NCI-H510A treated with DMSO at 0.1 percent for 48 hours (cell line): ENCODE measurements at regions not wholly inside any gene's neighbourhood (a gene's known extent, or its start where the extent isn't known, plus 50 kb on each side); places are given as distances from the start of the nearest gene placed in this dataset.
"Not testable (repeated sequence)": the region's sequence is repeated elsewhere in the genome, so short reads cannot be mapped to it uniquely, and the experiment has no call there.

Experiments used
- DNase-seq: peaks from one replicate; lab custom pipeline; 2025; lab: John Stamatoyannopoulos, UW

DNA sequence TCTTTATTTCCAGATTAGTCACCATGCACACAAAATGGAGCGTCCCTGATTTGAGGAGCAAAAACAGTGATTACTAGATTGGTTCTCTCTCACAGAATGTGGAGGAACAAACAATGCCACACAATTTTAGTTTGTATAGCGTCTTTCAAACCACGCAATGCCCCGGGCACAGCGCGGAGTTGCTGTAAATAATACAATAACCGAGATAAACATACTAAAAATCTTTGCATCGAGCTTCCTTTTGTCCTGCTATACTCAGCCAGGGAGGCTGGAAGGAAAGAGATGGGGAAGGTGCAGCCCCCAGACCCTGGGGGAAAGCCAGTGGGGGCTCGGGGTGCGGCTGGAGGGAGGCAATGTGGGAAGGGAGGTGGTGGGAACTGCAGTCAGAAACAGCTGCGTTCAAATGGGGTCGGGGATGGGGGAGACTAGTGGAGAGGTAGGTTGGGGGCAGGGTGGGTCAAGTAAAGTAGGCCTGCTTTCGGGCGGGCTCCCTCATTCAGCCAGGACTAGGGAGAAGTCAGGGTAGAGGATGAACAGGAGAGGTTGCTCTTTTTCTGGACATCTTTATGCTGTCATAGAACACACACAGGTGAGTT is 366.3 kb downstream of the RPS6KC1 start:
- no peak for DNase-seq

DNA sequence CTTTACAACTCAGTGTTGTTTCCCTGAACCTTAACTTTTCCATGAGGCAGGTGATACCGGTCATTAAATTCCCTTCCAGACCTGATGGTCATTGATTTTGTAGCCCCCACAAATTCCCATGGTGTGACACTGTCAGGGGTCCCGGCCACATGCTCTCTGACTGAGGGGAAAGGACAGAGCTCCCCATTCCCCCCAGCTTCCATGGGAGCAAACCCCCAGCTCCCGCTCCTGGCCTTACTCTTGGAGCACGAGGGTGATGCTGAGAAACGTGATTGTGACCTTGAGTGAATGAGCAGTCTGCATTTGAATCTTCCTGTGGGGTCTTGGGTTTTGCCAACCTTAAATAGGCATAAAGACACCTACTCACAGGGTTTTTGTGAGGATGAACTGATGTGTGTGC is 366.8 kb downstream of the RPS6KC1 start:
- no peak for DNase-seq

- DNase-seq: no peak
Measured at GRCh38 chr1:213418268-213419071, 367.4 kb downstream of the RPS6KC1 start.

DNA sequence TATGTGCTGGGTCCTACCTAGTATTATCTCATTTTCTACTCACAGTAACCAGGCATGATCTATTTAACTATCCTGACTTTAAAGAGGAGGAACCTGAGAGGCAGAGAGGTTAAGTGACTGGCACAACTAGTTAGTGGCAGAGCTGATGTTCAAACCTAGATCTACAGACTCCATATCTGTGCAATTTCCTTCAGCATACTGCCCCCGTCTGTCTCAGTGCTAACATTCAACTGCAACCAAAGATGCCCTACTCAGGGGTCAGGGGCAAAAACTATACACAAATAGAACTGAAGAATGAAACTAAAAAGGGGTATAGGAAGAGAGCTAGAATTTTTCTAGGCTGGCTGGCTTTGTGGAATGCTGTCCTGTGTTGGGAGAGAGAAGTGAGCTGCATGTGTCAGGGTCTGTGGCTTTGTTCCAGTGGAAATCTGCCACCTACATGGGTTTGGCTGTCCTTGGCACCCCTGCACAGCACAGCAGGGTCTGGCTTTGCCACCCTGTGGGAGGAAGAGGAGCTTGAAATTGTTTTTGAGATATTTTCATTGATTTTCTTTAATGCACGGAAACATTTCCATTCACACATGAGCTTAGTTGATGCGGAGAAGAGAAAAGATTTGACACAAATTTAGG is 368.5 kb downstream of the RPS6KC1 start:
- no peak for DNase-seq

DNA sequence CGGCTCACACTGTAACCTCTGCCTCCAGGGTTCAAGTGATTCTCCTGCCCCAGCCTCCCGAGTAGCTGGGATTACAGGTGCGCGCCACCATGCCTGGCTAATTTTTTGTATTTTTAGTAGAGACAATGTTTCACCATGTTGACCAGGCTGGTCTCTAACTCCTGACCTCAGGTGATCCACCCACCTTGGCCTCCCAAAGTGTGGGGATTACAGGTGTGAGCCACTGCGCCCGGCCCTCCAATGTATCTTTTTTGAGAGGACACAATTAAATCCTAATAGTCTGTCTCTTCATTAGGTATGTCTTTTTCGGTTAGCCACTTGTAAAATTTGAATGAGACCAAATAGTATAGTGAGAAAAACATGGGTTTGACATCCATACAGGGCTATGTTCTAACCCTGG is 370.1 kb downstream of the RPS6KC1 start:
- not testable (repeated sequence) for DNase-seq

DNA sequence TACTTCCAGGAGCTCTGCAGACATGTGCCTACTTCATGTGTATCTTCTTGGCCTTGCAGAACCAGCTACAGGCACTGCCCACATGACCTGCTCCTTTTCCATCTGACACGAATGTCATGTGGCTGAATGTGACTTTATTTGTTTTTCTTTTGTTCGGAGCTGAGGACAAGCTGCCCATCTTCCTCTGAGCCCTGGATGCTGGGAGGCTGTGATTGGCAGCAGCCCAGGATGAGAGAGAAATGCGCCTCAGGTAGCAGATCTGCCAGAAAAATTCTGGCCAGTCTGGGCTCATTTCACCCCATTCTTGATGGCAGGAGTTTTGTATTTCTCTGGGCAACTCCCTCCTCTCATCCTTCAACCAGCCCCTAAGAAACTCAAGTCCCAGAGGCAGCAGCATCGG is 372.0 kb downstream of the RPS6KC1 start:
- DNase-seq: peak; percentile 9

DNA sequence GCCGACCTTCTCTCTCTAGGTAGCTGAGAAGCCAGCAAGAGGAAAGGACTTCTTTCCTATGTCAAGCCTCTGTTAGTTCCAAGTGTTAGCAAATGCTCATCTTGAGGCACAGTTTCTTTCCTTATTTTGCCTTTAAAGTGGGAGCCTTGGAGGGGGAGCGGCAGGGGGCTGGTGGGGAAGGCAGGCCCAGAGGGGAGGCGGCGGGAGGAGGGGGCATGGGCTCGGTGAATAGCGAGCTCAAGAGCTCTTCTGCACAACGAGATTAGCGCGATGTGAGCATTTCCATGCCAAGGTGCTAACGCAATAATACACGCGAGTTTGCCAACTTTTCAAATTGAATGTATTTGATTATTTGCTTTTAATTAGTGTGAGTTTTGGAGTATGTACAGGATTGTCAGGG is 372.6 kb downstream of the RPS6KC1 start:
- no peak for DNase-seq

GRCh38 chr1:213425376-213426030 is 374.5 kb downstream of the RPS6KC1 start:
- DNase-seq: peak; percentile 13

- no peak for DNase-seq
Measured at GRCh38 chr1:213429642-213430041, 378.6 kb downstream of the RPS6KC1 start.

DNA sequence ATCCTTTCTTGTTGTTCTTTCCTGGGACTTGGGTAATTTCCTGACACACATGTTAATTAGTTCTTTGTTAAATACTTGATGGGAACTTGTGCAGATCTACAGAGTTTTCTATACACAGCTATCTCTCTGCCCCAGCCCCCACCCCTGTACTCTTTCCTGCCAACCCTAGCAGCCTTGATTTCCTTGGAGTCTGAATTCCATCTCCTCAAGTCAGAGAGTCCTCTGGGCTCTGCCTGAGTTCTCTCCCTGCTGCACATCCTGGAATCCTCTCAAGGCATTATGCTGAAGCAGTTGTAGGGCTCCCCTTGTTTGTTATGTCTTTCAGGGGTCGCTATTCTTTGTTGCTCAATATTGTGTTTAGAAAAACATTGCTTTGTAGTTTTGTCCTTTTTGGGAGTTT is 384.7 kb downstream of the RPS6KC1 start:
- DNase-seq: no peak

DNA sequence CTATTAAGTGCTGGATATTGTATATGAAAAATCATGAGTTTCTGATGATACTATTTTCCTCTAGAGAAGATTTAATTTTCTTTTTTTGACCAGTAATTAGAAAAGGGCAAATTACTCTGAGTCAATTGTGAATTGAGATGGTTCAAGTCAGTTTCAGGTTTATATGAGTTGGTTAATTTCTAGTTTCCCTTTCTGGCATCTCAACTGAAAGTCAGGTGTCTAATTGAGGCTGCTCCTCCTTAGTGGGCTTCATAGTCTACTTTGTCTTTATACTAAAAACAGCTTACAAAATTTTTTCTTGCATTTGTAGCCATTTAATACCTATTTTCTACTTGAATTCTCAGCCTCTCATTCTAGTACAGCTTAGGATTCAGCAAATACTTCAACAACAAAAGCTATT is 387.3 kb downstream of the RPS6KC1 start:
- no peak for DNase-seq

DNA sequence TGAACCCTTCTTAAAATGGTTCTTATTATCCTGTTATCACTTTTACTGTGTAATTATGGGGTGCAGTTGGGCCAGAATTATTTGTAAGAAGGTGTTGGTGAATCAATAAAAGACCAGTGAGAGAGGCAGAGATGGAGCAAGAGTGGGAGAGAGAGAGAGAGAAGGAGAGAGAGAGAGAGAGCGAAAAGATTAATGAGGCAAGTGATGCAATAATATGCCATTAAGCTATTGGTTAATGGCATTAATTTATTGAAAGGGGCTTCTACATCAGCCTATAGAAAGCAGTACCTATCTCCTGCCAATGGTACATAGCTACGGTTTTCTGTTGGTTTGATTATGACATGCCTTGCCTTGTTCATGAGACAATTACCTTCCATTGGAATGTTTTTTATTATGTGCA is 388.7 kb downstream of the RPS6KC1 start:
- DNase-seq: no peak

DNA sequence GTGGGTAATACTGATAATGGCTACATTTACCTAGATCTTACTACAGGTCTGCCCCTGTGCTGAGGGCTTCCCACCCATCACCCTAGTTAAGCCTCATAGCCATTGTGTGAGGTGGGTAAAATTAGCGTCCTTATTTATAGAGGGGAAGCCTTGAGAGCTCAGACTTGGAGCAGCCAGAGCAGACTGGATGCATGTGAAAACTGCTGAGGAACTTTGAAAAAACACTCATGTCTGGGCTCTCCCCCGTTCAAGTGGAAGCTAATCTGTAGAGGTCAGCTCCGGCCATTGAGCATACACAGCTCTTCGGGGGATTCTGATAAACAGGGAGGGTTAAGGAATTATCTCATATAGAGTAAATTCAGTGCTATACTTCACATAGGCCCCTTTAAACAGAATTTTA is 389.7 kb downstream of the RPS6KC1 start:
- no peak for DNase-seq

DNA sequence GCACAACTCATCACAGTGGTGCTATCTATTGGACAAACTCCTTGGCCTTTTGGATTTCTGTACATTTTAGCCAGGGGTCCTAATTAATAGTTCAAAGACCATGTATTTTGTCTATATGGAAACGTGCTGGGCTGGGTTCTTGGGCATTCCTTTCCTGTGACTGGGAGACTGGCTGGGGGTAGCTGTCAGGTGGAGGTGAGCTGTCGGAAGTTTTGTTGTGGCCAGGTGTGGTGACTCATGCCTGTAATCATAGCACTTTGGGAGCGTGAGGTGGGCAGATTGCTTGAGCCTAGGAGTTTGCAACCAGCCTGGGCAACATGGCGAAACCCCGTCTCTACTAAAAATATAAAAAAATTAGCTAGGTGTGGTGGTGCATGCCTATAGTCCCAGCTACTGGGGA is 392.4 kb downstream of the RPS6KC1 start:
- DNase-seq: no peak

- DNase-seq: no peak
Measured at GRCh38 chr1:213444224-213444623, 393.2 kb downstream of the RPS6KC1 start.

DNA sequence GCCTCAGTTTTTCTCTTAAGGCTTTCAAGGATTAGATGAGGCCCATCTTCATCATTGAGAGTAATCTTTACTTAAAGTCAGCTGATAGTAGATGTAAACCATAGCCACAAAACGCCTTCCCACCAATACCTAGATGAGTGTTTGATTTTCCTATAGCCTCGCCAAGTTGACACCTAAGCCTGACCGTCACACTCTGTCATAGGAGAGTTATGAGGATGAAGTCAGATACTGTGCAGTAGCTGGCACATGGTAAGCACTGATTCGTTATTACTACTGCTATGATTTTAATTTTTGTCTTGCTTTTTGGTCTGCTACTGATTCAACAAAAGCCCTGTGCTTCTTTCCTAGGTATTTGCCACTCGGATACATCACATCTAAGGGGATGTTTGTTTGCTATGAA is 395.5 kb downstream of the RPS6KC1 start:
- no peak for DNase-seq

GRCh38 chr1:213448360-213448759 is 397.3 kb downstream of the RPS6KC1 start:
- DNase-seq: no peak

- DNase-seq: no peak
Measured at GRCh38 chr1:213448776-213449175, 397.7 kb downstream of the RPS6KC1 start.

DNA sequence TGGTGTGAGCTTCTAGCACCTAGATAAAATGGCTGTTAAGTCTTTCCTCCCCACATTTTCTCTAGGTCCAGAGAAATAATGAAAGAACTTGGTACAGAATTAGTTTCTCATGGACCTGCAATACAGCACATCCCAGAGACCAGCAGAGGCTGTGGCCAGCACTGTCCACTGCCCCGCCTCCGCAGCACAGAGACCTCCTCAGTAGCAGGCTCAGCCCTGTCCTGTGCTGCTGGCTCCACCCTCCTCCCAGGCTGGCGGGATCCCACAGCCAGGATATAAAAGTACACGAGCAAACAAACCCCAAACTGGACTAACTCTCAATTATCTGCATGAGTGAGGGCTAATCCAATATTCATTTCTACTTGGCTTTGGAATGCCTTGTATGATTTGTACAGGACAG is 401.5 kb downstream of the RPS6KC1 start:
- DNase-seq: no peak

DNA sequence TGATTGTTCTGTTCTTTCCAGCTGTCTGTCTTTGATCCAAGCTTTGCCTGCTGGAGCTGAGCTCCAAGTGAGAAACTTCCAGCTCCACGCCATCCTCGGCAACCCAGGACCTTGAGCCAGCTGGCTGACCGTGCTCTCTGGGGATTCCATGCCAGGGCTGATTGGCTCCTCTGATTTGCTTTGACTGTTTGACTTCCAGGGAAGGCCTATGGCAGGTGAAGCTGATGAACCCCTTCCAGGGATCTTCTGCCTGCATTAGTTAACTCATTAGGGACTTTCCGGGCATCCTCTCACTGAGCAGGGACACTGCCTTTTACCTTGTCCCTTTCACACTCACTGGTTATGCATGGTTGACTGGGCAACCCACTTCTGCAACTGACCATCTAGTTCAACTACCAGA is 406.1 kb downstream of the RPS6KC1 start:
- no peak for DNase-seq

DNA sequence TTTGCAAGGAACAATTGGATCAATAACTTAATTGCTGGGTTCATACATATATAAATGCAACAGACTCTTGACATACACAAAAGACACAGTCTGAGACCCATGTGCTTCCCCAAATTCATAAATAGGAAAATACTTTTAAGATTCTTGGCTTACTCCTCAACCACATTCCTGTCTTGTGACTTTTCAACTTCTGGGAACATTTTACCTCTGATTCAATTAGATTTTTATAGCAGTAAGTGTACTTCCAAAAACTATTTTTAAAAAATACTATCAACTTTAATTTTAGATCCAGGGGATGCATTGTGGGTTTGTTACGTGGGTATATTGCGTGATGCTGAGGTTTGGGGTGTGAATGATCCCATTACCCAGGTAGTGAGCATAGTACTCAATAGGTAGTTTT is 406.7 kb downstream of the RPS6KC1 start:
- DNase-seq: no peak

- not testable (repeated sequence) for DNase-seq
Measured at GRCh38 chr1:213462374-213462773, 411.3 kb downstream of the RPS6KC1 start.
